ENCODE measurements at regions not wholly inside any gene's neighbourhood (a gene's known extent, or its start where the extent isn't known, plus 50 kb on each side); places are given as distances from the start of the nearest gene placed in this dataset.
A peak's percentile ranks its signal among the peaks of the same experiment; 100 is the strongest.
"Not testable (repeated sequence)": the region's sequence is repeated elsewhere in the genome, so short reads cannot be mapped to it uniquely, and the experiment has no call there.

GRCh38 chr16:85286066-85286831, 174.0 kb upstream of the CIBAR2 start:
- no peak overlapping the region for H3K4me3 ChIP-seq
- H3K4me1 ChIP-seq = peaks cover 3 to 24% (median 10%) of the 10 kb centered on the region in 4 donors
- DNase-seq = no peak
- no peaks in the 10 kb centered on the region for H3K27me3 ChIP-seq
- no peaks in the 10 kb centered on the region for H3K9me3 ChIP-seq
- in situ Hi-C loops (cut with MboI; ENCODE audit: low pct_ligation_motif_present in 1 of 4, low pct_unique_long_range_greater_than_20kb in 1 of 4, low sequenced_read_pairs in 3 of 4) = loop anchor here in 1 of 4 donors (25.0 kb wide), 1 partner anchor 426 kb away; no protein-coding TSS in a partner anchor
- intact Hi-C loops (cut with DNase I; ENCODE audit: low total_unique reads) = no loop called here
- peak; percentile 31 to 43 (median 39) for TF ChIP-seq POLR2AphosphoS5 (IDR thresholded peaks at IDR 0.05)
- TF ChIP-seq EP300 (IDR thresholded peaks at IDR 0.05; ENCODE audit: low read depth) = no peak
- TF ChIP-seq POLR2A (IDR thresholded peaks at IDR 0.05) = no peak
- WGBS, 2 donors (ENCODE audit: low coverage in 1 of 2) = 64 to 65% methylated on average over 23 to 26 of the region's 29 CpGs
- peak overlapping the region; percentile 46 to 65 (median 61) for H3K27ac ChIP-seq
- no peaks in the 10 kb centered on the region for H3K36me3 ChIP-seq

GRCh38 chr16:85286951-85287814, 174.9 kb upstream of the CIBAR2 start:
- TF ChIP-seq POLR2AphosphoS5 (IDR thresholded peaks at IDR 0.05) (no peak), POLR2A (IDR thresholded peaks at IDR 0.05) (no peak), EP300 (IDR thresholded peaks at IDR 0.05; ENCODE audit: low read depth) (no peak), CTCF (IDR thresholded peaks at IDR 0.05) (no peak)
- Histone ChIP-seq H3K27ac (peak overlapping the region; percentile 46 to 65 (median 61)), H3K9me3 (no peaks in the 10 kb centered on the region), H3K4me3 (no peak overlapping the region), H3K36me3 (no peaks in the 10 kb centered on the region), H3K27me3 (no peaks in the 10 kb centered on the region), H3K4me1 (peaks cover 5 to 31% (median 16%) of the 10 kb centered on the region in 4 donors)
- intact Hi-C loops (cut with DNase I; ENCODE audit: low total_unique reads) (no loop called here), in situ Hi-C loops (cut with MboI; ENCODE audit: low pct_ligation_motif_present in 1 of 4, low pct_unique_long_range_greater_than_20kb in 1 of 4, low sequenced_read_pairs in 3 of 4) (loop anchor here in 1 of 4 donors (25.0 kb wide), 1 partner anchor 425 kb away; no protein-coding TSS in a partner anchor)
- no peak for DNase-seq
- WGBS, 2 donors (ENCODE audit: low coverage in 1 of 2) = 79 to 83% methylated on average over 1 to 34 of the region's 34 CpGs

- intact Hi-C loops (cut with DNase I; ENCODE audit: low total_unique reads); H3K9me3 ChIP-seq; H3K36me3 ChIP-seq; DNase-seq; H3K27me3 ChIP-seq; H3K4me3 ChIP-seq: not testable (repeated sequence)
- peak overlapping the region in 1 of 4 donors; percentile 65 for H3K27ac ChIP-seq
- in situ Hi-C loops (cut with MboI; ENCODE audit: low pct_ligation_motif_present in 1 of 4, low pct_unique_long_range_greater_than_20kb in 1 of 4, low sequenced_read_pairs in 3 of 4) = loop anchor here in 1 of 4 donors (25.0 kb wide), 1 partner anchor 425 kb away; no protein-coding TSS in a partner anchor
- WGBS, 2 donors (ENCODE audit: low coverage in 1 of 2) = 87 to 93% methylated on average over 12 to 13 of the region's 13 CpGs
- peaks cover 5 to 31% (median 16%) of the 10 kb centered on the region in 4 donors for H3K4me1 ChIP-seq
Measured at GRCh38 chr16:85287815-85288109, 175.5 kb upstream of the CIBAR2 start.

GRCh38 chr16:85288341-85288868, 176.1 kb upstream of the CIBAR2 start:
- in situ Hi-C loops (cut with MboI; ENCODE audit: low pct_ligation_motif_present in 1 of 4, low pct_unique_long_range_greater_than_20kb in 1 of 4, low sequenced_read_pairs in 3 of 4) (loop anchor here in 1 of 4 donors (25.0 kb wide), 1 partner anchor 424 kb away; no protein-coding TSS in a partner anchor), intact Hi-C loops (cut with DNase I; ENCODE audit: low total_unique reads) (no loop called here)
- Histone ChIP-seq H3K9me3 (no peaks in the 10 kb centered on the region), H3K27me3 (no peaks in the 10 kb centered on the region), H3K27ac (no peak overlapping the region), H3K4me1 (peaks cover 5 to 31% (median 16%) of the 10 kb centered on the region in 4 donors), H3K36me3 (no peaks in the 10 kb centered on the region), H3K4me3 (no peak overlapping the region)
- WGBS, 2 donors (ENCODE audit: low coverage in 1 of 2) = 75% methylated on average over 4 of the region's 4 CpGs; no CpG with 5 or more reads in 1 of the 2 donors
- TF ChIP-seq CTCF (IDR thresholded peaks at IDR 0.05) = no peak
- no peak for TF ChIP-seq EP300 (IDR thresholded peaks at IDR 0.05; ENCODE audit: low read depth)
- TF ChIP-seq POLR2A (IDR thresholded peaks at IDR 0.05) = no peak
- TF ChIP-seq POLR2AphosphoS5 (IDR thresholded peaks at IDR 0.05) = no peak
- DNase-seq = no peak
